HuH-7 (cell line): ENCODE measurements at regions not wholly inside any gene's neighbourhood (a gene's known extent, or its start where the extent isn't known, plus 50 kb on each side); places are given as distances from the start of the nearest gene placed in this dataset.
"Not testable (repeated sequence)": the region's sequence is repeated elsewhere in the genome, so short reads cannot be mapped to it uniquely, and the experiment has no call there.

Source experiments
- DNase-seq: peaks from one replicate; pipeline ENCODE4 v3.0.0; 2011; ENCODE audit warnings: low spot score

GRCh38 chr9:19651681-19652080, 137.2 kb downstream of the SLC24A2 start:
- DNase-seq: no peak

- no peak for DNase-seq
Measured at GRCh38 chr9:19650312-19650711, 138.5 kb downstream of the SLC24A2 start.

- DNase-seq: no peak
Measured at GRCh38 chr9:19649336-19650041, 139.3 kb downstream of the SLC24A2 start.

GRCh38 chr9:19648672-19649071, 140.2 kb downstream of the SLC24A2 start:
- DNase-seq: no peak

- no peak for DNase-seq
Measured at GRCh38 chr9:19643875-19644274, 145.0 kb downstream of the SLC24A2 start.

- no peak for DNase-seq
Measured at GRCh38 chr9:19642256-19642655, 146.6 kb downstream of the SLC24A2 start.

GRCh38 chr9:19641046-19641445, 147.8 kb downstream of the SLC24A2 start:
- no peak for DNase-seq

- DNase-seq: no peak
Measured at GRCh38 chr9:19640014-19640413, 148.8 kb downstream of the SLC24A2 start.

- DNase-seq: no peak
Measured at GRCh38 chr9:19637084-19637483, 151.8 kb downstream of the SLC24A2 start.

GRCh38 chr9:19634881-19635280, 154.0 kb downstream of the SLC24A2 start:
- DNase-seq: no peak

GRCh38 chr9:19631181-19631580, 157.7 kb downstream of the SLC24A2 start:
- DNase-seq: no peak

- DNase-seq: no peak
Measured at GRCh38 chr9:19630760-19631159, 158.1 kb downstream of the SLC24A2 start.

- no peak for DNase-seq
Measured at GRCh38 chr9:19629488-19629887, 159.3 kb downstream of the SLC24A2 start.

GRCh38 chr9:19625426-19625825, 163.4 kb downstream of the SLC24A2 start:
- not testable (repeated sequence) for DNase-seq

- DNase-seq: no peak
Measured at GRCh38 chr9:19624519-19624918, 164.3 kb downstream of the SLC24A2 start.

- no peak for DNase-seq
Measured at GRCh38 chr9:19623941-19624340, 164.9 kb downstream of the SLC24A2 start.

- DNase-seq: no peak
Measured at GRCh38 chr9:19620326-19620725, 168.5 kb downstream of the SLC24A2 start.

- DNase-seq: no peak
Measured at GRCh38 chr9:19619221-19619620, 169.6 kb downstream of the SLC24A2 start.

- DNase-seq: no peak
Measured at GRCh38 chr9:19618816-19619215, 170.0 kb downstream of the SLC24A2 start.

GRCh38 chr9:19615036-19615624, 173.7 kb downstream of the SLC24A2 start:
- DNase-seq: no peak

- DNase-seq: no peak
Measured at GRCh38 chr9:19614294-19614693, 174.5 kb downstream of the SLC24A2 start.

GRCh38 chr9:19600538-19600937, 188.3 kb downstream of the SLC24A2 start:
- DNase-seq: no peak

GRCh38 chr9:19598722-19599121, 189.9 kb downstream of the ACER2 start:
- DNase-seq: no peak

- no peak for DNase-seq
Measured at GRCh38 chr9:19597176-19597575, 188.4 kb downstream of the ACER2 start.
